ENCODE measurements at regions not wholly inside any gene's neighbourhood (a gene's known extent, or its start where the extent isn't known, plus 50 kb on each side); places are given as distances from the start of the nearest gene placed in this dataset.

- DNase-seq (ENCODE audit: low read depth), result no peak
Observed at GRCh38 chr10:104505521-104506042, 135.5 kb upstream of the SORCS3 start.

- DNase-seq (ENCODE audit: low read depth), result no peak
Observed at GRCh38 chr10:104509981-104510380, 131.1 kb upstream of the SORCS3 start.

- no peak for DNase-seq (ENCODE audit: low read depth)
Observed at GRCh38 chr10:104510644-104511043, 130.4 kb upstream of the SORCS3 start.

GRCh38 chr10:104512800-104513199 lies 128.3 kb upstream of the SORCS3 start:
- no peak for DNase-seq (ENCODE audit: low read depth)

- DNase-seq (ENCODE audit: low read depth), result no peak
Observed at GRCh38 chr10:104515678-104516199, 125.4 kb upstream of the SORCS3 start.

- no peak for DNase-seq (ENCODE audit: low read depth)
Observed at GRCh38 chr10:104516986-104517385, 124.1 kb upstream of the SORCS3 start.

GRCh38 chr10:104517946-104518345 lies 123.1 kb upstream of the SORCS3 start:
- no peak for DNase-seq (ENCODE audit: low read depth)

GRCh38 chr10:104518891-104519290 lies 122.2 kb upstream of the SORCS3 start:
- DNase-seq (ENCODE audit: low read depth), result no peak

GRCh38 chr10:104520653-104521052 lies 120.4 kb upstream of the SORCS3 start:
- DNase-seq (ENCODE audit: low read depth), result no peak

GRCh38 chr10:104521901-104522694 lies 119.0 kb upstream of the SORCS3 start:
- DNase-seq (ENCODE audit: low read depth), result no peak

- no peak for DNase-seq (ENCODE audit: low read depth)
Observed at GRCh38 chr10:104526188-104526587, 114.9 kb upstream of the SORCS3 start.

- DNase-seq (ENCODE audit: low read depth), result no peak
Observed at GRCh38 chr10:104527013-104527412, 114.1 kb upstream of the SORCS3 start.

GRCh38 chr10:104540181-104540580 lies 100.9 kb upstream of the SORCS3 start:
- DNase-seq (ENCODE audit: low read depth), result no peak

GRCh38 chr10:104541820-104542219 lies 99.3 kb upstream of the SORCS3 start:
- DNase-seq (ENCODE audit: low read depth), result no peak

- DNase-seq (ENCODE audit: low read depth), result no peak
Observed at GRCh38 chr10:104546336-104546735, 94.8 kb upstream of the SORCS3 start.

- no peak for DNase-seq (ENCODE audit: low read depth)
Observed at GRCh38 chr10:104546756-104547155, 94.3 kb upstream of the SORCS3 start.

- no peak for DNase-seq (ENCODE audit: low read depth)
Observed at GRCh38 chr10:104548090-104548489, 93.0 kb upstream of the SORCS3 start.

- DNase-seq (ENCODE audit: low read depth), result no peak
Observed at GRCh38 chr10:104556831-104557230, 84.3 kb upstream of the SORCS3 start.

GRCh38 chr10:104557966-104558365 lies 83.1 kb upstream of the SORCS3 start:
- DNase-seq (ENCODE audit: low read depth), result no peak

GRCh38 chr10:104559935-104560334 lies 81.2 kb upstream of the SORCS3 start:
- DNase-seq (ENCODE audit: low read depth), result no peak

GRCh38 chr10:104563051-104563450 lies 78.0 kb upstream of the SORCS3 start:
- DNase-seq (ENCODE audit: low read depth), result no peak

- no peak for DNase-seq (ENCODE audit: low read depth)
Observed at GRCh38 chr10:104563548-104563947, 77.5 kb upstream of the SORCS3 start.

GRCh38 chr10:104574427-104574826 lies 66.7 kb upstream of the SORCS3 start:
- no peak for DNase-seq (ENCODE audit: low read depth)

- no peak for DNase-seq (ENCODE audit: low read depth)
Observed at GRCh38 chr10:104574838-104575237, 66.3 kb upstream of the SORCS3 start.

All from stromal cell of bone marrow (primary cell).